ENCODE measurements at regions not wholly inside any gene's neighbourhood (a gene's known extent, or its start where the extent isn't known, plus 50 kb on each side); places are given as distances from the start of the nearest gene placed in this dataset.
A peak's percentile ranks its signal among the peaks of the same experiment; 100 is the strongest.

DNA sequence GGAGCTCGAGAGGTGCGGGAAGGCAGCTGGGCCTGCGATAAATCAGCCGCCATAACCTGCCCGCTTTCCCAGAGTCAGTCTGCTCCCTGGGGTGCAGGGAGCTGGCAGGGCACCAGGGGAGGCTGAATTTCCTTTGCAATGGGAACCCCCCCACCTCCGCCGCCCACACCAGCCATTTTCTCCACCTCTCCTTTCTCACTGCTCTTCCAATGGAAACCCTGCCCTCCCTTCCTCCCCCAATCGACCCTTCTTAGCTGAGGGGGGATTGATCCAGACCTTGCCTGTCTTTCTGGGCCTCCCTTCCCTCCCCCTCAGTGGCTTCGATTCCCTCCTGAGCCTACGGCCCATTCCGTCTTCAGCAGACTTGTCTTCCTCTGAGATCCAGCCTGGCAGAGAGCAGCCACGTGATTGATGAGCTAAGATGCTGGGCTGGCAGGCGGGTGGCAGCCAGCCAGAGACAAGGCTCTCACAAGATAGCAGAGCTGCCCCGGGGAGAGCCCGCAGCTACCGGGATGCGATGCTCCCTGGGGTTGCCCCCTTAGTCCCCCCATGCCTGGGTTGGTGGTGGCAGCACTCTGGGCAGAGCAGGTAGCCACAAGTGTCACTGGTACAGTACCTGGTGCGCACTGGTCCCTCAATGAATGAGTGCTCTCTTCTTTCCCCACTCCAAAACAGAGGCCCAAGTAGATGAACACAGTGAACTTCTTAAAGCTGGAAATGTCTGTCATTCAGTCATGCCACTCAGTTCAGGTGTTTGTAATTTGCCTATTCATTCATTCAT is 53.7 kb upstream of the FABP6 start:
- no peak for DNase-seq (ENCODE audit: low spot score)

DNA sequence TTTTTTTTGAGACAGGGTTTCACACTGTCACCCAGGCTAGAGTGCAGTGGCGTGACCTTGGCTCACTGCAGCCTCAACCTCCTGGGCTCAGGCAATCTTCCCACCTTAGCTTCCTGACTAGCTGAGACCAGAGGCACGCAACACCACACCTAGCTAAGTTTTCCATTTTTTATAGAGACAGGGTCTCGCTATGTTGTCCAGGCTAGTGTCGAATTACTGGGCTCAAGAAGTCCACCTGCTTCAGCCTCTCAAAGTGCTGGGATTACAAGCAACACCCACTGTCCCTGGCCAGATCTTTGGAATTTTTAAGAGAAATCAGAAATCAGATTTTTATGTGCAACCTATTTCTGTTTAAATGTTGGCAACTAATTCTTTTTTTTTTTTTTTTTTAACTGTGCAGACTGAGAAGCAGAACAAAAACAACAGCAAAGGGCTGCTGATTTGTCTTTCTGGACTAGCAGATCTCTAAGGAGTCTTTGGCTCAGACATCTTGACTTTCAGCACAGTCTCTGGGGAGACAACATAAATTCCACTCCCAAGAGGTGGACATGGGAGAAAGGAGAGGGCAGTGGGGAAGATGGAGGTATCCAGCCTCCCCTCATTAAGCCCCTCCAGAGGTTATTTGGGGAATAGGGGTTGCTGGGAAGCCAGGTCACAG is 54.4 kb upstream of the FABP6 start:
- DNase-seq (ENCODE audit: low spot score): no peak

DNA sequence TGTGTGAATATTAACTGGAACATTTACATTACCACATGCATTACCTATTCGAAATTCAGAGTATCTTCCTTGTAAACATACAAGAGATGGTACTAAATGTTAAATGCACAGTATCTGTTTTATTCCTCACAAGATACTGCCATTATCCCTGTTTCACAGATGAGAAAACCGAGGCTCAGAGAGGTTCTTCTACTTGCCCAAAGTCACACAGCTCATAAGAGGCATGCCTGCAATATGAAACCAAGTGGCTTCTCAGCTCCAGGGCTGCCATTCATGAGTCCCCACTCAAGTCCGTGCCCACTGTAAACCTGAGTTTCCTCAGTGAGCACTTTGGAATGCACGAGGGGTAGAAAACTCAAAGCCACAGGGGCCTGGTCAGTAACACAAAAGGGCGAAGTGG is 55.0 kb upstream of the FABP6 start:
- DNase-seq (ENCODE audit: low spot score): no peak

DNA sequence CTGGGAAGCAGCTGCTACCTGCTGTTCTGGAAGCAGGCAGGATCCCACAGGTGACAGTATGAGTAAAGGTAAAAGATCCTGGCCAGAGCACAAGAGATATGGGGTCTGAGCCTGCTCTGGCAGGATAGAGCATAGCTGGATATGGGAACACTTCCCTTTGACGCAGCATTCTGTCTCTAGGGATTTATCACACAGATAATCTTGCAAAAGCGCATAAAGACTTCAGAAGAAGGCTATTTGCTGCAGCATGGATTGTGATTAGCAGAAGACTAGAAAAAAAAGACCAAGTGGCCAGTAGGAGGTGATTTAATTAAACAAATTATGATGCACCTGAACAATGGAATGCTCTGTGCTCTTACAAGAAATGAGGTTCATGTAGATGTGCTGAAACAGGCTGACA is 52.4 kb upstream of the PWWP2A start:
- no peak for DNase-seq (ENCODE audit: low spot score)

DNA sequence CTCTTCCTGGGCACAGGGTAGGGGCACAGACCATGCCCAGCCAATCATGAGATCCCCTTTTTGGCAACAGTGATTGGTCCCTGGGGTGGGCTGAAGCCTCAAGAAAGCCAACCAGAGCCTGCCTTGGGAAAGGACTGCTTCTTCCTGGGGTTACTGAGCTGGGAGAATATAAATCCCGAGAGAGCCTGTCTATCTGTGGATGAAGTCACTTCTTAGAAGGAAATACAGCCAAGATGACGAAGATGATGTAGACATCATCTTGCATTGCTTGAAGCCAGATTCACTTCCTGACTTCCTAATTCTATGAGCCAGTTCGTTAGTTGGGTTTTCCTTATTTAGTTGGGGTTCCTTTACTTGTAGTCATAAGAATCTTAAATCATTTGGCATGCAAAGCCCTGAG is 50.1 kb upstream of the PWWP2A start:
- peak; percentile 99 for DNase-seq (ENCODE audit: low spot score)

All from kidney capillary endothelial cell (primary cell).